ENCODE measurements at regions not wholly inside any gene's neighbourhood (a gene's known extent, or its start where the extent isn't known, plus 50 kb on each side); places are given as distances from the start of the nearest gene placed in this dataset.
"Not testable (repeated sequence)": the region's sequence is repeated elsewhere in the genome, so short reads cannot be mapped to it uniquely, and the experiment has no call there.

- no peak for TF ChIP-seq CTCF (IDR thresholded peaks at IDR 0.05; ENCODE audit: low read depth, low read length, missing control alignments)
- no peak for DNase-seq (ENCODE audit: extremely low read depth, low read depth)
- H3K4me3 ChIP-seq (replicated peaks; ENCODE audit: low read depth, low read length) = no peak overlapping the region
These were observed 205.6 kb downstream of the TUSC1 start for GRCh38 chr9:25472681-25473080.

- H3K4me3 ChIP-seq (replicated peaks; ENCODE audit: low read depth, low read length) = no peak overlapping the region
- TF ChIP-seq CTCF (IDR thresholded peaks at IDR 0.05; ENCODE audit: low read depth, low read length, missing control alignments) = no peak
- DNase-seq (ENCODE audit: extremely low read depth, low read depth) = no peak
These were observed 206.1 kb downstream of the TUSC1 start for GRCh38 chr9:25472085-25472607.

- no peak for TF ChIP-seq CTCF (IDR thresholded peaks at IDR 0.05; ENCODE audit: low read depth, low read length, missing control alignments)
- DNase-seq (ENCODE audit: extremely low read depth, low read depth) = no peak
- H3K4me3 ChIP-seq (replicated peaks; ENCODE audit: low read depth, low read length) = no peak overlapping the region
These were observed 216.8 kb downstream of the TUSC1 start for GRCh38 chr9:25461416-25461815.

GRCh38 chr9:25453875-25454274, 224.4 kb downstream of the TUSC1 start:
- H3K4me3 ChIP-seq (replicated peaks; ENCODE audit: low read depth, low read length) = no peak overlapping the region
- DNase-seq (ENCODE audit: extremely low read depth, low read depth) = no peak

GRCh38 chr9:25449503-25449902, 228.7 kb downstream of the TUSC1 start:
- no peak for DNase-seq (ENCODE audit: extremely low read depth, low read depth)
- TF ChIP-seq CTCF (IDR thresholded peaks at IDR 0.05; ENCODE audit: low read depth, low read length, missing control alignments) = no peak
- no peak overlapping the region for H3K4me3 ChIP-seq (replicated peaks; ENCODE audit: low read depth, low read length)

More at GRCh38 chr9:25453875-25454274, 224.4 kb downstream of the TUSC1 start:
- no peak for TF ChIP-seq CTCF (IDR thresholded peaks at IDR 0.05; ENCODE audit: low read depth, low read length, missing control alignments)

- H3K4me3 ChIP-seq (replicated peaks; ENCODE audit: low read depth, low read length) = not testable (repeated sequence)
These were observed 232.5 kb downstream of the TUSC1 start for GRCh38 chr9:25445721-25446120.

GRCh38 chr9:25442526-25442925, 235.7 kb downstream of the TUSC1 start:
- no peak overlapping the region for H3K4me3 ChIP-seq (replicated peaks; ENCODE audit: low read depth, low read length)
- no peak for DNase-seq (ENCODE audit: extremely low read depth, low read depth)
- TF ChIP-seq CTCF (IDR thresholded peaks at IDR 0.05; ENCODE audit: low read depth, low read length, missing control alignments) = no peak

More at GRCh38 chr9:25445721-25446120, 232.5 kb downstream of the TUSC1 start:
- not testable (repeated sequence) for DNase-seq (ENCODE audit: extremely low read depth, low read depth)

All from HFF-Myc (cell line).